ENCODE measurements at regions not wholly inside any gene's neighbourhood (a gene's known extent, or its start where the extent isn't known, plus 50 kb on each side); places are given as distances from the start of the nearest gene placed in this dataset.

DNA sequence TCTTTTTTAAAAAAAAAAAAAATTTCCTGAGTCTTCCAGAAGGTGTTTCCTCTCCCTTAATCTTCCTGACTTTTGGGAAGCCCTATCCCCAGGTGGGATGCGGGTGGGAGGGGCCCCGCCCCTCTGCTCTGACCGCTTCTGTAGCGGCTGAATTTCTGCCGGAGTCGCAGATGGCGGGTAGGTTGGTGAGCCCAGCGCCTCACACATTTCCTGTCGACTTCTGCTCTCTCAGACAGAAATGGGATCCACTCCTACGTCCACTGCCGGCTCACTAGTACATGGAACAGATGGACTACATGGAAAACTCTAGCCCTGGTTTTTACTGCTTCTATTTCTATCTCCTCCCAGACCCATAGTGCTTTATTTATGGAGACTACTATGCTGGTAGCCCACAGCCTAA is 90.9 kb downstream of the NEUROD6 start:
- ATAC-seq: no peak

GRCh38 chr7:31236868-31237267 is 103.7 kb downstream of the NEUROD6 start:
- no peak for TF ChIP-seq CSRNP3 (CRISPR knock-in tag; IDR thresholded peaks at IDR 0.05)
- no peak for TF ChIP-seq ARNTL (CRISPR knock-in tag; IDR thresholded peaks at IDR 0.05; ENCODE audit: borderline replicate concordance, low read depth)
- TF ChIP-seq PPARA (CRISPR knock-in tag; IDR thresholded peaks at IDR 0.05; ENCODE audit: borderline replicate concordance): no peak
- no peak for TF ChIP-seq SNAI2 (CRISPR knock-in tag; IDR thresholded peaks at IDR 0.05)
- ATAC-seq: no peak

More for the DNA sequence above, 90.9 kb downstream of the NEUROD6 start:
- no peak for TF ChIP-seq ISL1 (CRISPR knock-in tag; IDR thresholded peaks at IDR 0.05)
- no peak for TF ChIP-seq ZNF8 (CRISPR knock-in tag; IDR thresholded peaks at IDR 0.05)
- TF ChIP-seq POU6F1 (CRISPR knock-in tag; IDR thresholded peaks at IDR 0.05; ENCODE audit: borderline replicate concordance, low read depth): no peak
- TF ChIP-seq TOX (CRISPR knock-in tag; IDR thresholded peaks at IDR 0.05; ENCODE audit: borderline replicate concordance): no peak
- no peak for TF ChIP-seq BACH2 (CRISPR knock-in tag; IDR thresholded peaks at IDR 0.05; ENCODE audit: borderline replicate concordance)
- no peak for TF ChIP-seq ZNF565 (CRISPR knock-in tag; conservative IDR thresholded peaks at IDR 0.05; ENCODE audit: low read depth)
- TF ChIP-seq ZNF70 (CRISPR knock-in tag; IDR thresholded peaks at IDR 0.05): no peak
- no peak for TF ChIP-seq GLIS3 (CRISPR knock-in tag; IDR thresholded peaks at IDR 0.05)
- TF ChIP-seq ZC3H10 (CRISPR knock-in tag; IDR thresholded peaks at IDR 0.05): no peak
- no peak for TF ChIP-seq CREB5 (CRISPR knock-in tag; IDR thresholded peaks at IDR 0.05; ENCODE audit: low read depth)
- no peak for TF ChIP-seq CSRNP3 (CRISPR knock-in tag; IDR thresholded peaks at IDR 0.05)

DNA sequence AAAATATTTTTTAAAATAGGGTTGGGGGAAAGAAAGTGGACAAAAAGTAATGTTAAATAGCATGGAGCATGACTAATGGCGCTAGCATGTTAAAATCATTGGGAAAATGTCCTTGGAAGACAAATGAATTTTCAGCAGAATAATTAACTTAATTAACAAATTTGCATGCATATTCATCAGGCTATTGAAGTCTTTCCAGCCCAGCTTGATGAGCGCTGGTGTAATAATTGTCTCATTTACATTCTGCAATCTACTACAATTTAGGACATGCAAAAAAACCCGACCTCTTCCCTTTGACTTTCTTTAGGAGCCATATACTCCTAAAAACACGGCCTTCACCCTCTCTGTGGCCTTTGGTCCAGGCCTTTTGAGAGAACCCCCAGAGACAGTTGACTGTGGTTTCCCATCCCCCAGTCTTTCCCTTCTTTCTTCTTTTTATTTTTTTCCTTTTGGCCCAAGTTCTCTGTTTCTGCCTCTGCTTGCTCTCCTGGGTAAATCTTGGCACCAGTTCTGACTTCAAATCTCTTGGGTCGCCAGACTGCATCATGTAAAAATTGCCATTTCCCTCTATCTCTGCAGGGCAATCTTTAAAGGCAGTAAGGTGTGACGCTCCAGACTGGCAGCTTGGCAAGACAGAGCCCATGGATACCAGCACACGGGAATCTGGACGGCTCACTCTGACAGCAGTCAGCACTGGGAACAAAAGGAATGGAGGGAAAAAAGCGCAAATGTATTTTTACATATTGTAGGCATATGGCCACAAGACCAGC is 105.5 kb downstream of the NEUROD6 start:
- no peak for ATAC-seq
- TF ChIP-seq TCF4 (CRISPR knock-in tag; IDR thresholded peaks at IDR 0.05; ENCODE audit: borderline replicate concordance): no peak
- no peak for TF ChIP-seq ZNF70 (CRISPR knock-in tag; IDR thresholded peaks at IDR 0.05)
- no peak for TF ChIP-seq ARNTL (CRISPR knock-in tag; IDR thresholded peaks at IDR 0.05; ENCODE audit: borderline replicate concordance, low read depth)
- no peak for TF ChIP-seq CSDC2 (CRISPR knock-in tag; IDR thresholded peaks at IDR 0.05)

DNA sequence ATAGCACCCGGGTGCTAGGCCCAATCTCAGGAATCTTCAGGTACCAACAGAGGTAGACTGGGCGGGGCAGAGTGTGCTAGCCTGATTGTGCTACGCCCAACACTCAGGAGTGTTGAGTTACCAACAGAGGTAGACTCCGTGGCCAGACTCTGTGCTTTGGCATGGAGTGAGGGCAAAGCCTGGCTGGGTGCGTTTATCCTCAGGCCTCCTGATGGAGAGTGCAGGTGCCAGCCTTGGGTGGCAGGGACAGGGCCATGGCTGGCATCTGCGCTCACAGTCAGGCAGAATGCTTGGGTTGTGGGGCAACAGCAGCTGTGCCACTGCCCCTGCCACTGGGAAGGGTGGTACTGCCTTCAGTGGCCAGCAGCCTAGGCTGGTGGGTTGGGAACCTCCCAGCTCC is 111.6 kb downstream of the NEUROD6 start:
- ATAC-seq: no peak
- no peak for TF ChIP-seq ZNF8 (CRISPR knock-in tag; IDR thresholded peaks at IDR 0.05)
- no peak for TF ChIP-seq BACH2 (CRISPR knock-in tag; IDR thresholded peaks at IDR 0.05; ENCODE audit: borderline replicate concordance)
- no peak for TF ChIP-seq PPARA (CRISPR knock-in tag; IDR thresholded peaks at IDR 0.05; ENCODE audit: borderline replicate concordance)
- no peak for TF ChIP-seq CSDC2 (CRISPR knock-in tag; IDR thresholded peaks at IDR 0.05)
- TF ChIP-seq SNAI2 (CRISPR knock-in tag; IDR thresholded peaks at IDR 0.05): no peak
- TF ChIP-seq TOX (CRISPR knock-in tag; IDR thresholded peaks at IDR 0.05; ENCODE audit: borderline replicate concordance): no peak
- TF ChIP-seq ISL1 (CRISPR knock-in tag; IDR thresholded peaks at IDR 0.05): no peak
- no peak for TF ChIP-seq ZC3H10 (CRISPR knock-in tag; IDR thresholded peaks at IDR 0.05)
- TF ChIP-seq ZNF70 (CRISPR knock-in tag; IDR thresholded peaks at IDR 0.05): no peak
- no peak for TF ChIP-seq RARB (CRISPR knock-in tag; IDR thresholded peaks at IDR 0.05)
- TF ChIP-seq GLIS3 (CRISPR knock-in tag; IDR thresholded peaks at IDR 0.05): no peak
- TF ChIP-seq ZNF565 (CRISPR knock-in tag; conservative IDR thresholded peaks at IDR 0.05; ENCODE audit: low read depth): no peak
- TF ChIP-seq TSHZ2 (CRISPR knock-in tag; IDR thresholded peaks at IDR 0.05): no peak
- TF ChIP-seq CSRNP3 (CRISPR knock-in tag; IDR thresholded peaks at IDR 0.05): no peak
- TF ChIP-seq PATZ1 (CRISPR knock-in tag; IDR thresholded peaks at IDR 0.05; ENCODE audit: borderline replicate concordance): no peak
- TF ChIP-seq OSR1 (CRISPR knock-in tag; IDR thresholded peaks at IDR 0.05): no peak

Data from SK-N-SH treated with all-trans-retinoic acid at 6 μM for 48 hours (cell line).